GM19351 (cell line): ENCODE measurements at regions not wholly inside any gene's neighbourhood (a gene's known extent, or its start where the extent isn't known, plus 50 kb on each side); places are given as distances from the start of the nearest gene placed in this dataset.

ENCODE experiments used
- ATAC-seq: cut with Tn5 transposase; IDR thresholded peaks from one replicate; pipeline ENCODE4 v1.9.1; 2021; ENCODE audit warnings: mild to moderate bottlenecking, moderate library complexity; ENCODE audit not compliant: unreplicated experiment

DNA sequence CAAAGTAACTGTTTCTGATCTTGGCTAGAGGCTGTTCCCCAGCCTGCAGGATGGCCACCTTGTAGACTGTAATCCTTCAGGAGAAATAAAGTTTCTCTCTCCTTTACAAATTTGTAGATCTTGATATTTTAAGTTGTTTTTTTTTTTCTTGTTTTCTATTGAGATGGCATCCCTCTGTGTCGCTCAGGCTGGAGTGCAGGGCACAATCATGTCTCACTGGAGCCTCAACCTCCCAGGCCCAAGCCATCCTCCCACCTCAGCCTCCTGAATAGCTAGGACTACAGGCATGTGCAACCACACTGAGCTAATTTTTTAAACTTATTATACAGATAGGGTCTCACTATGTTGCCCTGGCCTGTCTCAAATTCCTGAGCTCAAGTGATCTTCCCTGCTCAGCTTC lies 389.8 kb upstream of the LRRC4C start:
- no peak for ATAC-seq

DNA sequence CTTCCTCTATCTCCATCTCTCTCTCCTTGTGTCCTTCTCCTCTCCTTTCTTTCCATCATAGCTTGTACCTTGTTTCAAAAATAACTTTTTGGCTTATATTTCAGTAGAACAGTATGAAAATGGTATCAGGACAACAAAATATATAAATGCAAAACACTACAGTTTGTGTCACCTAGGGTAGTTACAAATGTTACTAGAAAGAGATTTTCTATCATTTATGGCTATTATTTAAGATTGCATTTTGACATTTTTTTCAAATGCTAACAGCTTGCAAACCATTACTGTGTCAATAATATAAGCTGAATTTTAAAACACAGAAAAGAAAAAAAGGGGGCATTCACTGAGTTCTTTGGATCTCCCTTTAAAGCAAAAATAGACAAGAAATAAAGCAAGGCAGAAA lies 392.3 kb upstream of the LRRC4C start:
- ATAC-seq, result no peak

DNA sequence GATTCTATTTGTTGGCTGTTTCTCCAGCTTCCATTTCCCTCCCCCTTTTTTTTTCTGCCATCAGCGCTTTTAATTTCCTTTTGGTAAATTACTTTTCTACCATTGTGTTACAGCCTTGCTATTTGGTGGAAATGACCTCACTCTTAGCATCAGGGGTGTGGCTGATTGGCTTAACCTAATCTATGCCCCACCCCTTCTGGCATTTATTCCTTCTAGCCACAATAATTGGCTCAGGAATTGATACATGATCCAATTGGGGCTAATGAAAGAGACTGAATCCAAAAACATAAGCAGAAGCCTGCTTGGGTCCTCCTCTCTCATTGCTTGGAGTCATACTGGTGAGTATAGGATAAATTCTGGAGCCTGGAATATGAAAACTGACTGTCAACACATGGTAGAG lies 402.4 kb upstream of the LRRC4C start:
- ATAC-seq, result no peak

DNA sequence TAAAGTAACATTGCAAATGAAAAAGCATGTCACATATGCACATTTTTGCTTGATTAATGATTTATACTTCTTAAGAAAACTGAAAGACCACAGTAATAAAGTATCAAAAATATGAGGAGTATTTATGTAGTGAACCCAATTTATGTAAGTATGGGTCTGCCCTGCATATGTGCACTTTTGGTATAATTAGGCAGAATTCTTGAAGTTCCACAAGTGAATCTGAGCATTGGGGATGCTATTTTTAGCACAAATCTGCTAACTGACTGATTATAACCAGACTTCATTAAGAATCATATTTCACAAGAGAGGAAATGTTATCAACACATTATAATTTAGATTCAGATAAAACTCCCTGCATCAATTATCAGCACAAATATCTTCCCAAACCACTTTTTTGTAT lies 407.1 kb upstream of the LRRC4C start:
- ATAC-seq, result no peak

DNA sequence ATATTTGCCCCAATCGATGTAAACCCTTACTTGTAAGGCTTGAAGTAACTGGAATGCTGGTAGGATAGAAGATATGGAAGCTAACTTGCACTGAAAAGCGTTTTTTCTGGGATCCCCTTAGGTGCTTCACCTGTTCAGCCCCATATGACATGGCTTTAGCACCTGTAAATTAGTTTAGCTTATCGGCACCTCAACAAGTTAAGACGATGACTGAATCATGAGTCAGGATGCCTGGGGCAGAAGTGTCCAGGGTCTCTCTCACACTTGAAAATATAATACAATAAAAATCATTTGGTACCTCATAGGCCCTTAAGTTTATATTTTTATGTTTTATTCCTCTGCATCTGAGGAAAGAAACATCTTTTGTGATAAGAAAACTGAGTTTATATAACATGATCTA lies 409.2 kb upstream of the LRRC4C start:
- ATAC-seq, result no peak

DNA sequence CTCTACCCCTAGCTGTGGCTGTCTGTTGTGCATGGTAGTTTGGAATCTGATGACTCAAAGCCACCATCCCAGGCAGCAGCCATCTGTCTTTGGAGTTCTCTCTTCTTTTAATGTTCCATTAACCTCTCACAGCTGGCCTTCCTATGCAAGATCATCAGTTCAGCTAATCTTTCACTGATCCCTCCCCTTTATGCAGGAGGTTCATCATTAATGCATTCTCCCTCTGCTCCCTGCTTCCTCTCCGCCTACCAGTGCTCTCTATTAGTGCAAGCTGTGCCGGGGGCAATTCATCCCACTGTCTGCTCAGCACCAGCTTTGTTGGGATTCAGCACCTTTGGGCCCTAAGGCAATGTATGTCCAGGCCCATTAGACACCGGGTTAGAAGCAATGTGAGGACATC lies 413.0 kb upstream of the LRRC4C start:
- ATAC-seq, result no peak

DNA sequence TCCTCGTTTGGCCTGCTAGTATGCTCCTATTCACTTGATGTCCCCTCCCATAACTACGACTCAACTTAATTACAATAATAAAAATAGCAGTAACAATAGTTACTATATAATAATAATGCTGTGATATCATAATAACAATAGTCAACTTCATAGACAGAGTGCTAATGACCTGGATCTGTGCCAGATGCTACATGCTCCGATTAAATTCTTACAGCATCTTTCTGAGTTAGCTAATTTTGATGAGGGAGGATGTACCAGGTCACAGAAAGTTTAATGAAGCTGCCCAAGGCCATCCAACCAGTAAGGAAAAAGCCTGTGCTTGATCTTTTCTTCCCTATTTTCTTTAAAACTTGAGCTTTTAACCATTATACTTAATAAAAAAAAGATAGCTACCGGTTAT lies 413.4 kb upstream of the LRRC4C start:
- ATAC-seq, result no peak

DNA sequence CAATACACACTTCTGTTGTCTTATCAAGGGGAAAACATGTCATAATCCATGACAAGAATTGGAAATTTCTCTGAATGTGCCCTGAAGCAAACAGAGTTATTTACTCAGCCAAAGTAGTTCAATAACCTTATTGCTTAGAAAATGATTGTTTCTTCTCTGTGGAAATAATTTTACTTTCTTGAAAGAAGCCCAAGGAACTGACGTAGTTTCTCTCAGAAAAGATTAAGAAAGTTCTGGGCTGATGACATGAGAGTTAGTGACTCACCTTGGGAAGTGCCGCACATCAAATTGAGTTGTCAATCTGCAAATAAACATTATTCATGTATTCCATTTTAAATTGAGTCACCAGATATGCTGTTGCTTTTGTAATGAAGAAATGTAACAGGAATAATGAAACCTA lies 418.6 kb upstream of the LRRC4C start:
- ATAC-seq, result no peak

DNA sequence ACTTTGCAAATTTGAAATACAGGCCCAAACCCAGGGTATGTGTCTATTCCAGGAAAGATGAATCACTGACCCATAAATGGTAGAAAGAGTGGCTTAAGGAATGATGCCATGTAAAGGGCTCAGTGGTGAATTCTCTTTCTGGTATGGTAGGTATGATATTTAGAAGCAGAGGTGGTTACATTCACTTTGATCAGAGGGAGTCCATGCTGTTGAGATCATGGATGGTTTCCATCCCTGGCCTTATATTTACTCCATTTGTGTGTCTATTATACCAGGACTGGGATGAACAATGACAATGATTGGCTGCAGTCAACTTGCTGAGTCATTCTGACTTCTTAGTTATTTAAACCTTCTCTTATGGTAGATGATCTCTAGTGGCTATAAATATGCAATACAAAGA lies 419.8 kb upstream of the LRRC4C start:
- no peak for ATAC-seq

DNA sequence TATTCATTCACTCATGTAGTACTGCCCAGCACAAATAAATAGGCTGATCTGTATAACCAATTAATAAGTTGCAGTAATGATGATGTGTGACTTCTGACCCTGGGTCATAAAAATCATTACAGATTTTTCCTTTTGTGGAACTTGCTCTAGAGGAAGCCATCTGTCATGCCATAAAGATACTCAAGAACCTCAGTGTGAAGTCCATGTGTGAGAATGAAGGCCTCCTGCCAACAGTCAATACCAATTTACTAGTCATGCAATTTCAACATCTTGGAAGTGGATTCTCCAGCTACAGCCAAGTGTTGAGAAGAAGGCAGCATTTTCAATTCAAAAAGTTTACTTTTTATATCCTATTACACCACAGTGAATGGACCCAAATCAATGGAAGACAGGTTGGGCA lies 435.6 kb upstream of the LRRC4C start:
- ATAC-seq, result no peak

DNA sequence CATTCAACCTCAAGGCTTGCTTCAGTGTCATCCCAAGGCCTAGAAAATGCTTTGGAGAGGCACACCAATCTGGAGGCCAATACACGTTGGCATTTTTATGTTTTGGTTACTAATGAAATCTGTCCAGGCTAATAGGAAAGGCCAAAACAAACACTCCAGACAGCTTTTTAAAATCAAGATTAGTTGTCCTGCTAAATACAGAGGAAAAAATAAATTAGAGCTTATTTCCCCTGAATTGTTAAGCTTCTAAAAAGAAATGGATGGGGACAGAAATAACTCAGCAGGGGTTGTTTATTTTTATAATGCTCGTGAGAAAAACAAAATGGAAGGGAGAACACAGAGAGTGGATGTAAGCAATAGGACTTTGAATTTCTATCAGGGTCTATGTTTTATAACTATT lies 438.5 kb upstream of the LRRC4C start:
- no peak for ATAC-seq

DNA sequence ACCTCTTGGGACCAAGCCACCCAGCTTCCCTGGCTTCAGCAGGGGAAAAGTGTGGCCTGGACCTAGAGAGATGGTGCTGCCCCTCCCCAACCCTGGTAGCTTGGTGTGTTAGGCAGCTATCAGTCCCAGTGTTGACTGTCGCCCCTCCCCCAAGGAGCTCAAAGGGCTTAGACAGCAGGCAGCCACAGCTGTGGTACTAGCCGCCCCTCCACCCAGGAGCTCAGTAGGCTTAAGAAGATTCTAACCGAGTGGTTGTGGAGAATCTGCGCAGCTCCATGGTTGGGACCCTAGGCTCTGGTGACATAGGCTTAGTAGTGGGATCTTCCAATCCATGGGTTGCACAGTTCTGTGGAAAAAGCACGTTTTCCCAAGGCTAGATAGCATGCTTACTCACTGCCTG lies 458.4 kb upstream of the LRRC4C start:
- ATAC-seq, result no peak

DNA sequence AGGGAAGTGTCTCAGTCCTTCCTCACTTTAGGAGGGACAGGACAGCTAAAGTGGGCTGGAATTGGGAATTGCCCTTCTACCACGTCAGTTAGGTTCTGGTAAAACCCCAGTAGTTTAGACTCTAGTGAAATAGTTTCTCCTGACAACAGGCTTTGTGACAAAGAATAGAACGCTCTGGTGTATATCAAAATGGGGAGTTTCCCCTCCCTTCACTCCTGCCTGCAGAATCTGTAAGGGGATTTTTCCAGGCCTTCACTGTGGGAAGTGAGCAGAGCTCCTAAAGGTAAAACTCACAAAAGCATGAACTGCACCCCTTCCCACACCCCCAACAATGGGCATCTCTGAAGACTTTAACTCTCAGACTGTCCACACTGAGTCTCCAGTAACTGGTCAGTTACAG lies 460.9 kb upstream of the LRRC4C start:
- no peak for ATAC-seq

DNA sequence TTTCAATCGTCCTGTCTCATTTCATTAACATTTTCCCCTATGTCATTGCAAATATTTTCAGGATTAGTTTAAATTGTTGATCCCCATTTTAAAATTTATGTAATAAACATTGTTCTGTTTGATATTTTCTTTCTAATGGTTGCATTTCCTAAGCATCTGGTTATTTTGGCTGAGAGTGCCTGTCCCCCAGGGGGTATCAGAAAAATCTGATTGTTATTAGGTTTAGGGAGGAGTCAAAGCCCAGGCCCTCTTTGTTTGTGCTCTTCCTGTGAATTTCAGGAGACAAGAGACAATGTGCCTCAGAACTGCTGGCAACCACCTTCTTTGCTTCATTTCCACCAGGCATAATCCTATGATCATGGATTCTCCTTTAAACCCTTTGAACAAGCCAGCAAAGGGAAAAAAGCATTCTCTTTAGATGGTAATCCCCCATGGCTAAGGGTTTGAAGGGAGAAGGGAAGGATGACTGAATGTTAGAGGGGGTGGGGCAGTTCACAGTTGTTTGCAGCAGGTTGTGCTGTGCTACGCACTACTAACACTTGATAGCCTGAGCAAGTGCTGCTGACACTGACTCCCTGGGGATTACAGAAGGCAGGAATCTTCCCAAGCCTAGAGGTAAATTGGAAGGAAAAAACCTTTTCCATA lies 462.4 kb upstream of the LRRC4C start:
- ATAC-seq, result no peak

DNA sequence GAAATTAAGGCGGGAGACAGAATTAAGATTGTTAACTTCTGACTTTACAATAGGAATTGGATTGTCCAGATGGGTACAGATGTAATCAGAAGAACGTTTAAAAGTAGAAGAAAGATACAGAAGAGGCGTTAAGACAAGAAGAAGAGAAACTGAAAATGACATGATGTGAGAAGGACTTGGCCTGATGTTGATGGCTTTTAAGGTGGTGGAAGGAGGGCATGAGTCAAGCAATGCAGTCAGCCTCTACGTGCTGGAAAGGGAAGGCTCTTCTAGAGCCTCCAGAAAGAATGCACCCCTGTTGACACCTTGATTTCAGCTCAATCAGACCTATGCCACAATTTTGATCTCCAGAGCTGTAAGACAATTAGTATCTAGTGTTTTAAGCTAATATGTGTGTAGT lies 466.9 kb upstream of the LRRC4C start:
- no peak for ATAC-seq

DNA sequence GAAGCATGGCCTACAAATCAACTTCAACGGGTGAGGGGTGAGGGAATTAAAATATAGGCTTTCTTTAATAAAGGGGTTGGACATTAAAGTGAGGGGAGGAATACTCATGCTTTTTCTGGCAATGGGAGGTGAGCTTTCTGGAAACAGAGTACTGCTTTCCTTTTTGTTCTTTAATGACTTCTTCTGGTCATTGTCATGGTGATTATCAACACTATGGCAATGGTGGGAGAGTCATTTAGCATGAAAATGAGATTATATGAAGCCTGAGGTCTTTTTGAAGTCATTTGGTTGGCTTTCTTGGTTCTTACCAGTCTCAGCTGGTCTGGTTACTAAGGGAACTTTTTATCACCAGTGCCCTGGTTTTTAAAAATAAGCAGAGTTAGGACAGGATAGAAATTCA lies 475.8 kb upstream of the LRRC4C start:
- no peak for ATAC-seq

DNA sequence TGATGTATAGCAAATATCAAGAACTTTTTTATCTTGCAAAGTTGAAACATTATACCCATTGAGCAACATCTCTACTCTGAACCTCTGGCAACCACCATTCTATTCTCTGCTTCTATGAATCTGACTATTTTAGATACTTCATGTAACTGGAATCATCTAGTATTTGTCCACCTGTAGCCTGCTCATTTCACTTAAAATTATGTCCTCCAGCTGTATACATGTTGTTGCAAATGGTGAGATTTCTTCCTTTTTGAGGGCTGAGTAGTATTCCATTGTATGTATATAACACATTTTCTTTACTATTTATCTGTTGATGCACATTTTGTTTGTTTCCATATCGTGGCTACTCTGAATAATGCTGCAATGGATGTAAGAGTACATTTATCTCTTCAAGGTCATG lies 476.3 kb upstream of the LRRC4C start:
- no peak for ATAC-seq

DNA sequence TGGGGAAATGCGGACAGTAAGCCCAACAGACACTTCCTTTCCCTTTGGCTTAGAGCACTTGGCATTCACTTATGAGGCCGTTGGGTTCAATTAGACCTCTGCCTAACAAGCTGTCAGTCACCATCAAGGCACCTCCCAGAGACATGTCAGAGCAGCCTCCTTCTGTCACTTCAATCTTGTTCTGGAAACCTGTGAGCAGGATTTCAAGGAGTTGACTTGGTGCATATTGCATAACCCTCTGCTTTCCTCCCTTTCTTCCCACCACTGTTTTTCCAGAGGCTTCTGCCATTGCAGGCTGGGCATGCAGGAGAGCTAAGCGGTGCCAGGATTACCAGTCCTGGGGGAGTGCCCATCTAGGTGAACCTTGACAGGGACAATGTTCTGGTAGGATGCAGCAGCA lies 484.2 kb upstream of the LRRC4C start:
- no peak for ATAC-seq

DNA sequence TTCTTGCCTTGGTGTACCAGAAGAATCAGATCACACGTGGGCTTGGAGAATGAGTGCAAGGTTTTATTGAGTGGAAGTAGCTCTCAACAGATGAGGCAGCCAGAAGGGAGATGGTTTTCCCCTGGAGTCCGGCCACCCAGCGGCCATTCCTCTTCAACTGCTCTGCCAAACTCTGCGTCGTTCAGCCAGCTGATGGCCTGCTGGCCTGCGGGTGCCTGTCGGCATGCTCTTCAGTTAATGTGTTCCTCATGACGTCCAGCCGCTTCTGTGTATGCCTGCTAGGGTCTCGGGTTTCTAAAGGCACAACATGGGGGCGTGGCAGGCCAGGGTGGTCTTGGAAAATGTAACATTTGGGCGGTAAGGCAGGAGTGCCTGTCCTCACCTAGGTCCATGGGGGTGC lies 487.9 kb upstream of the LRRC4C start:
- no peak for ATAC-seq

DNA sequence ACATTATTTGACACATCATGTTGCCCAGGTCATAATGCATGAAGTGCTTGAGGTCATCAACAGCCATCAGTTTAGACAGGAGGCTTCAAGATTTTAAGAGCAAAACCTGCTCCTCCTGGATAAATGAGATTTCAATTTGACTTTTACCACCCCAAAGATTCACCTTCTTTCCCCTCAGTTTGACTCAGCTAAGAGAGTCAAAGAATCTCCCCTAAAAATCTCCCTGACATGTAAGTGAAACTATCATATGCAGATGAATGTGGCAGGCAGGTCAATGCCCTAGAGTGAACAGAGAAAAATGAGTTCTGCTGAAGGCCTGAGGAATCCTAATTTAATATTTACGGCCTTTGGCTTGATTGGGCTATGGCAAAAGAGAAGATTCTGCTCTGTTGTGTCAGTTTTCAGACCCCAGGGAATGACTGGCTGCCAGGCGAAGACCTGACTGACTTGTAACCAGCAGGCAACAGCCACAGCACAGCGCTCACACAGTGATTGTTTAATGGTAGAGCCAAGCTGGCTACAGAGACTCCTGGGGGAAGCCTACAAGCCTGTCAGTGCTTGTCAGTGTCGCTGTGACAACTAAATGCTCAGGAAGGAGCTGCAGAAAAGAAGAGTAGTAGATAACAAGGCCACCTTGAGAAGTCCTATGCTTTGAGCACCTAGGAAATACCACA lies 491.2 kb upstream of the LRRC4C start:
- no peak for ATAC-seq

DNA sequence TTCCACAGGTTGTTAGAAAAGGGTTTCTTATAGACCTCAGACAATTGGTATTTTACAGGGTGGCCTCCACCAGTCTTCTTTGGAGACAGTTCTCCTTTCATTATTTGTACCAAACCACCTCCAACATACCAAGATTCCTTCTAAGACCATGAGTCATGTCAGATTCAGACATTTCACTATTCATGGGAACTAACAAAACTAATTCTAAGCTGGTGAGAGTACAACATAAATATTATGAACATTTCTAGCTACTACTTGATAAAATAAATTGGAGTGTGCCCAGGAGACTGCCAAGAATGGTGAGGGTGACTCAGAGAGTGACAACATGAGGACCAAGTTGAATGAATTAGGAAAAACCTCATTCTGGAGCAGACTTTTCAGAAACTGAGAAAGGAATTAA lies 494.6 kb upstream of the LRRC4C start:
- ATAC-seq, result no peak

DNA sequence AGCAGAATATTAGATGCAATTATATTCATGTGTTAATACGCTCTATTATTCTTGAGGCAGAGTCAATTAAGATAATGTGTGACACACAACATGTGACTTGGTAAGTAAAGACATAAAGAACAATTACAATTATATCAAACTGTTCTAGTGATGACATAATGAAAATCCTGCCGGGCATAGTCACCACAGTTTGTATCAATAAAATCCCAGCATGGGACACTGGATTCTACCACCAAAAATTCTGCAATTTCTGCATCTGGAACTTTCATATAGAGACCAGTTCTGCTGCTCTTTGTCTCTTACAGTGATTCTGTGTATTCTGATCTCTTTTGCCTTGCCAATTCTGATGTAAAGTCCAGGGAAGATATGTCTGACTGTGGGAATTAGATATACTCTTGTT lies 495.6 kb upstream of the LRRC4C start:
- ATAC-seq, result no peak
